Endothelial cell of umbilical vein (primary cell): ENCODE measurements at regions not wholly inside any gene's neighbourhood (a gene's known extent, or its start where the extent isn't known, plus 50 kb on each side); places are given as distances from the start of the nearest gene placed in this dataset.

Experiments used
- BruUV-seq: library from RNA; stranded (reverse); fragments of 400-500 nt; replicated peaks from 2 replicates; lab custom pipeline; 2021; lab: Mats Ljungman, UMichigan
- CTCF ChIA-PET: fragments of 300-600, 350-600 bp; sonication (Branson Sonifier 250); formaldehyde crosslinking; loops from one replicate; lab custom pipeline; 2021; ENCODE audit warnings: antibody characterized with exemption, inconsistent platforms; lab: Charles Lee
- POLR2A ChIA-PET: fragments of 300-600, 350-600 bp; sonication (Branson Sonifier 250); formaldehyde crosslinking; loops from one replicate; lab custom pipeline; 2021; ENCODE audit warnings: antibody characterized with exemption, inconsistent platforms; lab: Charles Lee
- DNase-seq: peaks from one replicate; pipeline ENCODE4 v3.0.0-alpha.2; 2011; ENCODE audit warnings: low read depth, low spot score
- FAIRE-seq: peaks from 2 replicates; lab custom pipeline; 2011; peaks lifted over from hg19 to GRCh38; lab: Jason Lieb, UNC
- H2AFZ ChIP-seq: 2 replicates; pipeline ENCODE4 v1.6.0; 2012; ENCODE audit warnings: low read depth, low read length, control low read depth, inconsistent platforms
- H3K27ac ChIP-seq: 2 replicates; pipeline ENCODE4 v1.5.1; 2011; ENCODE audit warnings: low read depth, mild to moderate bottlenecking, control low read depth, low read length, moderate library complexity; ENCODE audit not compliant: insufficient read depth
- H3K27me3 ChIP-seq, 2 experiments: 2 replicates each; pipeline versions ENCODE4 v1.6.0 to v1.6.1; 2011; ENCODE audit warnings: low read length in 2 of 2, mixed read lengths in 1 of 2; ENCODE audit not compliant: control insufficient read depth in 2 of 2, insufficient read depth in 2 of 2
- H3K36me3 ChIP-seq, 2 experiments: 2 replicates in 1 of 2; 3 replicates in 1 of 2; pipeline ENCODE4 v1.5.1; 2011; ENCODE audit warnings: low read length in 2 of 2, mild to moderate bottlenecking in 1 of 2, moderate library complexity in 1 of 2; ENCODE audit not compliant: control insufficient read depth in 2 of 2, insufficient read depth in 2 of 2; ENCODE audit errors: extremely low read depth in 1 of 2
- H3K4me1 ChIP-seq: 3 replicates; pipeline ENCODE4 v1.5.1; 2011; ENCODE audit warnings: mild to moderate bottlenecking, low read length; ENCODE audit not compliant: control insufficient read depth, insufficient read depth; ENCODE audit errors: extremely low read depth
- H3K4me2 ChIP-seq: 2 replicates; pipeline ENCODE4 v1.6.1; 2011; ENCODE audit warnings: low read length, control low read depth, mixed read lengths; ENCODE audit not compliant: insufficient read depth
- H3K4me3 ChIP-seq, 3 experiments: fragments of 200-600 bp in 1 of 3; sonication (generic), shearing (Covaris generic) in 1 of 3; replicated peaks in 1 of 3; 2 replicates each; pipeline ENCODE4 v1.5.1; 2011 to 2016; ENCODE audit warnings: control low read depth in 3 of 3, low read length in 3 of 3, mild to moderate bottlenecking in 2 of 3, inconsistent platforms in 1 of 3, low read depth in 1 of 3, moderate library complexity in 1 of 3; ENCODE audit not compliant: insufficient read depth in 1 of 3
- H3K79me2 ChIP-seq: 2 replicates; pipeline ENCODE4 v1.6.0; 2012; ENCODE audit warnings: low read length, inconsistent platforms; ENCODE audit not compliant: control insufficient read depth, insufficient read depth
- H3K9ac ChIP-seq: replicated peaks from 2 replicates; pipeline ENCODE3; 2011; ENCODE audit warnings: low read length, control low read depth; ENCODE audit not compliant: insufficient read depth; ENCODE audit errors: extremely low read depth
- H3K9me1 ChIP-seq: replicated peaks from 3 replicates; pipeline ENCODE4 v1.6.0; 2011; ENCODE audit warnings: mild to moderate bottlenecking, low read length; ENCODE audit not compliant: control insufficient read depth, insufficient read depth; ENCODE audit errors: extremely low read depth
- H3K9me3 ChIP-seq: replicated peaks from 2 replicates; pipeline ENCODE4 v1.5.1; 2012; ENCODE audit warnings: low read length, inconsistent platforms; ENCODE audit not compliant: control insufficient read depth, insufficient read depth
- H4K20me1 ChIP-seq: replicated peaks from 2 replicates; pipeline ENCODE3; 2011; ENCODE audit warnings: mild to moderate bottlenecking, low read length; ENCODE audit not compliant: control insufficient read depth, insufficient read depth; ENCODE audit errors: extremely low read depth
- CTCF ChIP-seq, 2 donors: IDR thresholded peaks; 1 replicate in 1 of 2; 2 replicates in 1 of 2; pipeline ENCODE4 v1.5.1; 2011; ENCODE audit warnings: low read length in 2 of 2, mild to moderate bottlenecking in 2 of 2, moderate library complexity in 2 of 2, control low read depth in 1 of 2, inconsistent platforms in 1 of 2, low read depth in 1 of 2; ENCODE audit not compliant: insufficient read depth in 1 of 2; ENCODE audit errors: extremely low read depth in 1 of 2
- EZH2 ChIP-seq: IDR thresholded peaks from 2 replicates; pipeline ENCODE4 v1.6.1; 2012; ENCODE audit warnings: borderline replicate concordance, low read depth, mild to moderate bottlenecking, moderate library complexity, low read length, inconsistent platforms; ENCODE audit not compliant: severe bottlenecking
- FOS ChIP-seq: IDR thresholded peaks from 2 replicates; pipeline ENCODE4 v1.6.1; 2011; ENCODE audit warnings: mild to moderate bottlenecking, low read length, moderate library complexity, borderline replicate concordance; ENCODE audit not compliant: insufficient read depth
- GATA2 ChIP-seq: IDR thresholded peaks from 2 replicates; pipeline ENCODE4 v1.7.0; 2011; ENCODE audit warnings: low read depth, mild to moderate bottlenecking, moderate library complexity, mixed read lengths, low read length; ENCODE audit not compliant: insufficient read length, insufficient read depth
- JUN ChIP-seq: IDR thresholded peaks from 2 replicates; pipeline ENCODE4 v1.6.1; 2011; ENCODE audit warnings: borderline replicate concordance, low read depth; ENCODE audit not compliant: insufficient read length, insufficient read depth
- MAX ChIP-seq: IDR thresholded peaks from 2 replicates; pipeline ENCODE4 v1.6.1; 2011; ENCODE audit not compliant: insufficient read depth, insufficient read length
- MYC ChIP-seq: IDR thresholded peaks from one replicate; pipeline ENCODE4 v1.6.1; 2011; ENCODE audit warnings: mild to moderate bottlenecking, low read depth, low read length
- POLR2A ChIP-seq: IDR thresholded peaks from 2 replicates; pipeline ENCODE4 v1.6.1; 2012; ENCODE audit warnings: low read depth, mild to moderate bottlenecking, control low read depth, low read length
- POLR2AphosphoS5 ChIP-seq: IDR thresholded peaks from 2 replicates; pipeline ENCODE4 v1.6.1; 2012; ENCODE audit warnings: low read depth, mild to moderate bottlenecking, control low read depth, low read length, moderate library complexity; ENCODE audit not compliant: insufficient read depth
- dilution Hi-C: fragments of 300-500 bp; cut with MboI; formaldehyde crosslinking; loops from one replicate; pipeline ENCODE4 v1.15.0; 2019; ENCODE audit warnings: low sequenced_read_pairs; ENCODE audit not compliant: extremely low pct_ligation_motif_present
- intact Hi-C: fragments of 100-400 bp; cut with micrococcal nuclease; formaldehyde crosslinking; loops from one replicate; pipeline ENCODE4 v1.10.0; 2022

- H3K9ac ChIP-seq = no peak overlapping the region
- DNase-seq (no peak), FAIRE-seq (no peak)
- H4K20me1 ChIP-seq = no peaks in the 10 kb centered on the region
- H3K36me3 ChIP-seq = no peaks in the 10 kb centered on the region
- dilution Hi-C loops (no loop called here), intact Hi-C loops (no loop called here)
- no peaks in the 10 kb centered on the region for H3K9me1 ChIP-seq
- no peak overlapping the region for H3K4me2 ChIP-seq
- no peak overlapping the region for H2AFZ ChIP-seq
- TF ChIP-seq GATA2 = no peak
- no peak for TF ChIP-seq POLR2A
- no peak for TF ChIP-seq JUN
- no peak for TF ChIP-seq POLR2AphosphoS5
- no peak for TF ChIP-seq FOS
- TF ChIP-seq CTCF (IDR thresholded peaks at IDR 0.05; ENCODE audit: extremely low read depth in 1 of 2, insufficient read depth in 1 of 2, low read depth in 1 of 2, low read length in 2 of 2) = no peak
- TF ChIP-seq MAX = no peak
- no peak for TF ChIP-seq MYC
- TF ChIP-seq EZH2 = no peak
- H3K27me3 ChIP-seq = no peaks in the 10 kb centered on the region
- H3K4me1 ChIP-seq = no peaks in the 10 kb centered on the region
- no peak overlapping the region for H3K4me3 ChIP-seq
- no peak overlapping the region for H3K27ac ChIP-seq
- POLR2A ChIA-PET = no interaction called here
- H3K9me3 ChIP-seq = peaks cover 4% of the 10 kb centered on the region
- no TSS peak for BruUV-seq
- H3K79me2 ChIP-seq = no peaks in the 10 kb centered on the region
- CTCF ChIA-PET = no interaction called here
Observed at GRCh38 chr11:114925591-114925990, 247.3 kb downstream of the NXPE2 start.
